GM19463 (cell line): ENCODE measurements at regions not wholly inside any gene's neighbourhood (a gene's known extent, or its start where the extent isn't known, plus 50 kb on each side); places are given as distances from the start of the nearest gene placed in this dataset.
"Not testable (repeated sequence)": the region's sequence is repeated elsewhere in the genome, so short reads cannot be mapped to it uniquely, and the experiment has no call there.

Experiments used
- ATAC-seq: cut with Tn5 transposase; IDR thresholded peaks from one replicate; pipeline ENCODE4 v1.9.1; 2021; ENCODE audit warnings: mild to moderate bottlenecking, moderate library complexity; ENCODE audit not compliant: unreplicated experiment

DNA sequence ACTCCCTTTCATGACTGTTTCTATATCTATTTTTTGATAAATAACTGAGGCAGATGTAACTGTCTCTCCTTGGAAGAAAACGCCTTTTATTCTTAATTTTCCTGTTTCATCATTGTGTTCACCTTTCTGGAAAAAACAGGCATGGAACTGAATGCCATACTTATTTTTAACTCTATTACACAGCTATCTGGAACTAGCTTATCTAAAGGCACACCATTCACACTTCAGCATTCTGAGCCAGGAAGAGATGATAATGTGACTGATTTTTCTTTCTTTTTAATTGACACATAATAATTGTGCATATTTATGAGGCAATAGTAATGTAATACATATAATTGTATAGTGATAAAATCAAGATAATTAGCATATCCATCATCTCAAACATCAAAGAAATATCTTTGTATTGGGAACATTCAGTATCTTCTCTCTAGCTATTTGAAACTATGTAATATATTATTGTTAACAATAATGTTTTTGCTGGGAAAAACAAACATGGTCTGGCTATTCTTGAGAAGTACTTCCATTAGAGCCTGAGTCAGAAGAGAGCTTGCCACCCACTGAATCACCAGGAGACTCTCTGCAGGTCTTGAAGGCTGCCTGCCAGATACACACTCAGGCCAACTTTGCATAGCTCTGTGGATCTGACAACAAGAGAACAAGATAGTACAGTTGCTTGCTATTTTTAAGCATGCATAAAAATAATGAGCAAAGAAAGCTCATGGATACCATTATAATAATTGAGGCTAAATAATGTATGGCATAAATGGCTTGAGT, 501.0 kb upstream of the EDIL3 start:
- ATAC-seq: no peak

DNA sequence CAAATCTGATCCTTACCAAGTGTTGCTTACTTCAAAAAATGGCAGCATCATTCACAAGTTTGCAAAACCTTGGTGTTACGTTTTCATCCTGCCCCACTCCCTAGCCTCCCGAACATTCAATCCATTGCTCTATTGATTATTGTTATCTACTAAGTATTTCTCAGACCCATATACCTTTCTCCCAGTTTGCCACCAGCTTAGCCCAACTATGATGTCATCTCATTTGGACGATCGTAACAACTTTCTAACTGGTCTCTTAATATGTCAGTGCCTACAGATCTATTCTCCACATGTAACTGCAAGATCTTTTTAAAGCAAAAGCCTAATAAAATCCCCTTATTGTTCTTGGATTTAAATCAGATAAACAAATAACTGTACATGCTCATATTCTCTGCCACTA, 497.1 kb upstream of the EDIL3 start:
- no peak for ATAC-seq

DNA sequence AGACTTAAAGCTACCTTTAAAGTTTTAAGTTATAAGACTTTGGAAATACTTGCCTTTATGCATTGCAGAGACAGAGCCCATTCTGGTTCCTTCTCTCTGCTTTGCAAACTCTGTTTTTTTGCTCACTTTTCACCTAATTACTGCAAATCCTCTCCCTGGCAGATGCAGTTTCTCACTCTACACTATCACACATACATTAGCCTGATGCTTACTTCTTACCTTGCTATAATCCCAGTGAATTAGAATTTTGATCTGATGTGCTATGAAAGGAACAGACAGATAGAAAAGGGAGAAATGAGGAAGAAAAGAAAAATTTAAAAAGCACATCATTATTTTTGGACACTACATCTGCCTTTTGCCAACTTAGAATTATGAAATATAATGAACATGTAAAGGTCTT, 489.5 kb upstream of the EDIL3 start:
- no peak for ATAC-seq

DNA sequence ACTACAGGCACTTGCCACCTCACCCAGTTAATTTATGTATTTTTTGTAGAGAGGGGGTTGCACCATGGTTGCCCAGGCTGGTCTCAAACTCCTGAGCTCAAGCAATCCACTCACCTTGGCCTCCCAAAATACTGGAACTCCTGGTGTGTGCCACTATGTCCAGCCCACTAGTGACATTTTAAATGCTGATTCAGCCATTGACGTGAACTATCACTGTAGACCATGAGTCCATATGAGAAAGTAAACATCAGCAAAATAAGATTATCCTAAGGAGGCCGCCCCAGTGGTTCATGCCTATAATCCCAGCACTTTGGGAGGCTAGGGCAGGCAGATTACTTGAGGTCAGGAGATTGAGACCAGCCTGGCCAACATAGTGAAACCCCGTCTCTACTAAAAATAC, 488.1 kb upstream of the EDIL3 start:
- no peak for ATAC-seq

DNA sequence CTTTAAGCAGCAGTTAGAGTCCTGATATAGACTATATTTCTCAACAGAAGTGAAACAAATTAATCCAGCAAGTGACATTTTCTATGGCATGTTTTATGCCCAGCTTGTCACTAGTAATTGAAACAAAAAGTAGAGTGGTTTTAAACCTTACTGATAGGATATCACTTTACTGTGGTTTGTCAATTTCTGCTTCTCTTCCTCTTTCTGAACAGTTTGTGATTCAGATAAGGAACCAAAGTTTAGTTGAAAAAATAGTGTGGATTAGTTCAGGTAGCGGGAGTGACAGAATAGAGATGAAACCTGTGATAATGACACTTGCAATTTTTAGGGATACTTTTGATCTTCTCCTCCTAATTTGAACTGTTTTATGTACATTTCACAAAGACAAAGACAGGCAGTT, 485.7 kb upstream of the EDIL3 start:
- ATAC-seq: no peak

DNA sequence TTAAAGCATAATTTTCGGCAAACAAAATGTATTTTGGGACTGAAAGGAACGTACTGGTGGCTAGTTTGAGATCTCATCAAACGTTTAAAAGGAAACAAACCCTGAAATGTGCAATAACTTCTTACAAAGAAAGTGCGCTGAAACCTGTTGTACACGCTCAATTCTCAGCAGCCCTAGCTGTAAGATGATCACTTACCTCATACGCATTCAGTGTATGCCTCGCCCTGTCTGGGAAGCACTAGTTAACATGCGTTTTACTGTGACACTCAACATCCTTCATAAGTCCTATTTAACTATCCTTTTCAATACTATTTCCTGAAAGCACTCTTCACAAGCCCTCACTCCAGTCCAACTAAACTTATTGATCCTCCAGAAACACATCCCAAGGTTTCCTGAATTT, 485.0 kb upstream of the EDIL3 start:
- ATAC-seq: no peak

DNA sequence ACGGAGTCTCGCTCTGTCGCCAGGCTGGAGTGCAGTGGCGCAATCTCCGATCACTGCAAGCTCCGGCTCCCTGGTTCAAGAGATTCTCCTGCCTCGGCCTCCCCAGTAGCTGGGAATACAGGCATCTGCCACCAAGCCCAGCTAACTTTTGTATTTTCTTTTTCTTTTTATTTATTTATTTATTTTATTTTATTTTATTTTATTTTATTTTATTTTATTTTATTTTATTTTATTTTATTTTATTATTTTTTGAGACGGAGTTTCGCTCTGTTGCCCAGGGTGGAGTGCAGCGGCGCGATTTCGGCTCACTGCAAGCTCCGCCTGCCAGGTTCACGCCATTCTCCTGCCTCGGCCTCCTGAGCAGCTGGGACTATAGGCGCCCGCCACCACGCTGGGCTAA, 479.3 kb upstream of the EDIL3 start:
- ATAC-seq: not testable (repeated sequence)

DNA sequence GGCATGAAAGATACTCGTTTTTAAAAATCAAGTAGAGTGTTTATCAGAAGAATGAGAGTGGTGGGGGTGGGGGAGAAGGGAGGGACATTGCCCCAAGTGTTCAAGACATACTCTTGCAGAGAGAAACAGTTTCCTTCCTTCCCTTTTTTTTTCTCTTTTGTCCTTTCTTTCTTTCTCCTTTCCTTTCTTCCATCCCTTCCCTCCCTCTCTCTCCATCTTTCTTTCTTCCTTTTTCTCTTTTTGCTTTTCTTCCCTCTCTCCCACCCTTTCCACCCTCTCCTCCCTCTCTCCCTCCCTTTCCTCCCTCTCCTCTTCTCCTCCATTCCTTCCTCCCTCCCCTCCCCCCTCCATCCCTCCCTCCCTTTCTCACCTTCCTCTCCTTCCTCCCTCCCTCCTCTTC, 478.3 kb upstream of the EDIL3 start:
- no peak for ATAC-seq

DNA sequence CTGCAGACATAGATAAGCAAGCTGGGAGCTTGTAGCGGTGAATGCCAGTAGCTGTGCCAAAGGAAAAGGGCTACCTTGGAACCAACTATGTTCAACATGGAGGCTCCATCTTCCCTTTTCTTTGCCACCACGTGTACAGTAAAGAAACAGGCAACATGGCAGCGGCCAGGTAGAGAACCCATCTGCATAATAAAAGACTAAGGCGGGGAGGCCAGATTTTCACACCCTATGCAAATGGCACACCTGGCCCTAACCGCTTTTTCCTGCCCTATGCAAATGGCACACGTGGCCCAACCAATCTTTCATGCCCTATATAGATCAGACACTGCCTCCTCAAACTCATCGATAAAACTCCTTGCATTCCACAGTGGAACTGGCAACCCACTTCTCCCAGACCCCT, 477.5 kb upstream of the EDIL3 start:
- ATAC-seq: no peak

DNA sequence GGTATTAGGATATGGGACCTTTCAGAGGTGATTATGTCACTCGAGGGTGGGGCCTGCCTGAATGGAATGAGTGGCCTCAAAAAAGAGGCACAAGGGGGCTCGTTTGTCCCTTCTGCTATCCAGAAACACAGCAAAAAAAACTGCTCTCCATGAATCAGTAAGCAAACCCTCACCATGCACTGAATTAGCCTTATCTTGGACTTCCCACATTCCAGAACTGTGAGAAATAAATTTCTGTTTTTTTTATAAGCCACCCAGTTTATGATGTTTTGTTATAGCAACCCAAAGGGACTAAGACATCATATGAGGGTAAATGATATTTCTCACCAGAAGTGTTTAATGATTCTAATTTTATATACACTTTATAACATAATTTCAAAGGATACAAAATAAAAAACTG, 476.6 kb upstream of the EDIL3 start:
- ATAC-seq: no peak

DNA sequence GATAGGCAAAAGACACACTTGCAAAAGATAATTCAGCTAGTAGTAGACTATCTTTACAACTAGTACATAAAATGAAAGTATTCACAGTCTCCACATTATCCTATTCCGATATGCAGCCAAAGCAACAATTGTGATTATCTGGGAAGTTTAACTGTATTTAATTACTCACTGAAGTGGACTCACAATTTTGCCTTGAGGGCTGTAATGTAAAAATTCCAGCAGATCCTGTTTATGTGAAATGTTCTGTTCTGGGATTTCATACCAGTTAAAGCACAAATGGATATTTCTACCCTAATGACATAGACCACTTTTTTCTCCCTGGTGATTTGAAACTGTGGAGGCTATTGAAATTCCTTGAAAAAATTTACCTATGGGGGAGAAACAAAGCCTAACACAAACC, 474.4 kb upstream of the EDIL3 start:
- ATAC-seq: no peak

DNA sequence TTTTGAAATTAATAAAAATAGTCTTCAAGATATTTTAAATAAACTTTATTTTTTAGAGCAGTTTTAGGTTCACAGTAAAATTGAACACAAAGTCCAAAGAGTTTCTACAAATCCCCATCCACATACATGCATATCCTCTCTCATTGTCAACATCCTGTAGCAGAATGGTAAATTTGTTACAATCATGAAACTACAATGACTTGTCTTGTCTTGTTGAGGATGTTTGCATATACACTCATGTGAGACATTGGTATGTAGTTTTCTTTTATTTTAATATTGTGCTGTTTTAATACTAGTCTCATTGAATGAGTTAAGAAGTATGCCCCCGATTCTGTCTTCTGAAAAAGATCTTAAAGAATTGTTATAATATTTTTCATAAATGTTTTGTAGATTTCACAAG, 447.0 kb upstream of the EDIL3 start:
- ATAC-seq: no peak

DNA sequence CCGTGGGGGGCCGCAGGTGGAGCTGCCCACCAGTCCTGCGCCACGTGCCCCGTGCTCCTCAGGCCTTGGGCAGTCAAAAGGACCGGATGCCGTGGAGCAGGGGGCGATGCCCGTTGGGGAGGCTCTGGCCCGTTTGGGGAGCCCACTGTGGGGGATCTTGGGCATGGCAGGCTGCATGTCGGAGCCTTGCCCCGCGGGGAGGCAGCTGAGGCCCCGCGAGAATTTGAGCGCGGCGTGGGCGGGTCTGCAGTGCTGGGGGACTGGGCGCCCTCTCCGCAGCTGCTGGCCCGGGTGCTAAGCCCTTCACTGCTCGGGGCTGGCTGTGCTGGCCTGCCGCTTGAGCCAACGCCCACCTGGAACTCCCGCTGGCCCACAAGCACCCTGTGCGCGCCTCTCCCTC, 445.6 kb upstream of the EDIL3 start:
- no peak for ATAC-seq

DNA sequence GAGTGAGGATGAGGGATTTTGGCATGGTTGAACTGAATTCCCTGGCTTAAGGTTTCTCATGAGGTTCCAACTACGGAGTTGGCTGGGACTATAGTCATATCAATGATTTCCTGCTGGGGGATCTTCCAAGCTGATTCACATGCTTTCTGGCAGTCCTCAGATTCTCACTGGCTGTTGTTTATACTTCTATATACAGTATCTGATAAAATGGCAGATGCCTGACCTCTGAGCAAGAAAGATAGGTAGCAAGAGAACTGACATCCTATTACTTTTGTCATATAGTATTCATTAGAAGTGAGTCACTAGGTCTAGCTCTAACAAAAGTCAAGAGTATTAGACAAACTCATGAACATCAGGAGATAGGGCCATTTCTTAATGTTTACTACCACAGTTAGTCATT, 440.9 kb upstream of the EDIL3 start:
- ATAC-seq: no peak

DNA sequence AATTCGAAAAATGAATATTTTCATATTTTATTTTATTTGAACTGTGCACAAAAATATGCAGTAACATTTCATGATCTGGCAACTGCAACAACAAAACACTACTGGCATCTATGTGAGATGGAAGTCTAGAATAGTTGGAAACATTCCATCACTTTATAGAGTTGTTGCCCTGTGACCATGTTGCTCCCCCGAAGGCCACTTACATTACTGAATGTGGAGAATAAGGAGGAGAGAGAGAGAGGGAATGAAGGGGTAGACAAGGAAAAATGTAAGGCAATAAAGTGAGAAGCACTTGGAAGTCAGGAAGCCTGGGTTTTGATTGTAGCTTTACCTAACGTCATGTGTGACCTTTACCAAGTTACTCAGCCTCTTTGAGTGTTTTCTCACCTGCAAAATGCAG, 437.2 kb upstream of the EDIL3 start:
- ATAC-seq: no peak

DNA sequence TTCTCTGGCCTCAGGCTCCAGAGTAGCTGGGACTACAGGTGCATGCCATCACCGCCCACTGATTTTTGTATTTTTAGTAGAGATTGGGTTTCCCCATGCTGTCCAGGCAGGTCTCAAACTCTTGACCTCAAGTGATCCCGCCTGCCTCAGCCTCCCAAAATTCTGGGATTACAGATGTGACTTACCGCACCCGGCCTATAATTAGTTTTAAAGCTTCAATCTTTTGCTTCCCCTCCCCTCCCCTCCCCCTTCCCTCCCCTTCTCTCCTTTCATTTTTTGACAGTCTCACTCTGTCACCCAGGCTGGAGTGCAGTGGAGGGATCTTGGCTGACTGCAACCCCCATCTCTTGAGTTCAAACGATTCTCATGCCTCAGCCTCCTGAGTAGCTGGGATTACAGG, 433.3 kb upstream of the EDIL3 start:
- no peak for ATAC-seq

DNA sequence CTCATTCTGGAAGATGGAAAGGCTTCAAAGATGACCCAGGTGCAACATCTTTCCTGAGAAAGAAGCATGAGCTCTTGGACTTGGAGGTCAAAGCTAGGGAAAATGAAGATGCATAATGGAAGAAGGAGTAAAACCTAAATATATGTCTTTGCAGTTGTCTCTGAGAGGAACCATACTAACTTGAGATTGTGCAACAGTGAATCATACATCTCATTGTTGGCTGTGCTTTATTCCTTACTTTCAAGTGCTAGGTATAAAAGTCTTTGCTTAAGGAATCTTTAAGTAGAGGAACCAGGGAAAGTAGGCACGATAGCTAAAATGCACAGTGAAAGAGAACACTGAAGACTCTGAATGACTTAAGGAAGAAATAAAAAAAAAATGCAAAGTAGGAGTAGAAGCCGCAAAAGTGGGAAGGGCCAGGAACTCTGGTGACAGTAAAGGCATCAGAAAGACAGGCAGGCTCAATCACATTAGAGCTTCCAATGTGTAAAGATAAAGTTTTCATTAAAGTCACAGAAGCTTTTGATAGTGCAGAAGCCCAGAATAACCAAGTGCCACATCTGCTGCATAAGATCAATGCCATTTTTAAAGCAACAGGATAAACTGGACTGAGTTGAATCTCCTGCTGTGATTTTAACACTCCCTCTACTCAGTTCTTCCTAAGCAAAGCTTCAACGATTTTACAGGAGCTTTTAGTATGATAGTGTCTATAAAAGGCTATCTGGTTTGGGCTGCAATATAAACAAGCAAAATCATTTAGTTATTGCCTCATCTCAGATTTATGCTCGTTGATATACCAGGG, 432.3 kb upstream of the EDIL3 start:
- no peak for ATAC-seq

DNA sequence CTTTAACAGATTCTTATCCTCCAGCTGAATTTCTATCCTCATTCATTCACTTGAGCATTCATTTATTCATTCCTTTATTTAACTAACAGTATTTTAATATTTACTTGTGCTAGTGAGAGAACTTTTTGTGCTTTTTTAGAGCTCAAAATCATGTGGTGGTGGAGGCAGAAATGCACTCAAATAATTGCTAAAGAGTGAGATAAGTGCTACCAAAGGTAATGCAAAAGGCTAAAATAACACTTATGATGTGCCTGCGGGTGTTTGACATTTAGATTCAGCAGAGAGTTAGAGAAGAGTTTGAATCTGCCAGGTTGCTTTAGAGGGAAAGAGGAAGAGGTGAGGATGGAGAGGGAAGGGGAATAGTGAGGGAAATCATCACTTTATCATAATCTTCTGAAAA, 431.5 kb upstream of the EDIL3 start:
- no peak for ATAC-seq

DNA sequence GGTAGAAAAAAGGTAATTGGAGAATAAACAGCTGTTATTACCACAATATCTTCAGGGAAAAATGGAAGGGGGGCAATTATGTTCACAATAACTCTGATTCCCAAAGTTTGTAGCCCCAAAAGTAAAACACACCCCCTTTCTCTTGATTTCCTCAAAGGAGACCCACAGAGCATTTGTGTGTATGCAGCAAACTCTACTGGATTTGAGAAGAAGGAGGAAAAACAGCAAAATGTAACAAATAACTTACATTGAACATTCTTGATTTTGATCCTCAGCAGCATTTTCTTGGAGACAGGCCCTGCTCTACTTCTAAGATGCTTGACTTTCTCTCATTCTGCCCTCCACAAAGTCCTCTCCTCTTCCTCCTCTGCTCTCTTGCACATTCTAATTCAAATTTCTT, 420.8 kb upstream of the EDIL3 start:
- no peak for ATAC-seq

DNA sequence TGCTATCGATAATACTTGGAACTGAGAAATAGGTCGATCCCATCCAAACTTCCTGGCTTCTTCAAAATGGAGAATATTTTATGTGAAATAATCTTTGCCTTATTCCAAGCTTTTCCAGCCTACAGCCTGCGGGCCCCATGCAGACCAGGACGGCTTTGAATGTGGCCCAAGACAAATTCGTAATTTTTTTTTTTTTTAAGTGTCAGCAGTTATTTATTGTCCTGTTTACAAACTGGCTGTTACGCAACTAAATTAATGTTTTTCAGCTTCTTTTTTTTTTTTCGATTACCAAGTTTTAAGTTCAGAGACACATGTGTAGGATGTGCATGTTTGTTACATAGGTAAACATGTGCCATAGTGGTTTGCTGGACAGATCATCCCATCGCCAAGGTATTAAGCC, 411.7 kb upstream of the EDIL3 start:
- ATAC-seq: no peak

DNA sequence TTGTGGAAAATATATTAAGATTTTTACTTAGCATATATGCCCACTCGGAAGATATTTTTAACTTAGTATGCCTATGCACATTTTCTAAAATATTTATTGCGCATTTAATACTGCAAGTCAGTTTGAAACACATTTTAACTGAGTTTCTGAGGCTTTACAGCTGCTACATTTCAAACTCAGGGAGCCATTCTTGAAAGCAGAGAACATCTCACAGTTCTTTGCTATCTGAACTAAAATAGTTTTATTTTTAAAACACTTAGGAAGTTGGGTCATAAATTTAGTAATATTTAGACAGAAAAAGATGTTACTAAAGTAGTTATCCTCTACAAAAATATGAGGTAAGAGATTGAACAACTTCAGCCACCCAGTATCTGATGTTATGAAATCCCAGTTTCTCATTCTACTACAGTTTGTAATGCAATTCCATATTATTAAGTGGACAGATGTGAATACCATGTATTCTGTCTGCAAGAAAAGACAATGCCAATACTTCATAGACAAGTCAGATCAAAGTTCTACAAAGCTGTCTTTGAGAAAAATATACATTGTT, 409.9 kb upstream of the EDIL3 start:
- ATAC-seq: no peak

DNA sequence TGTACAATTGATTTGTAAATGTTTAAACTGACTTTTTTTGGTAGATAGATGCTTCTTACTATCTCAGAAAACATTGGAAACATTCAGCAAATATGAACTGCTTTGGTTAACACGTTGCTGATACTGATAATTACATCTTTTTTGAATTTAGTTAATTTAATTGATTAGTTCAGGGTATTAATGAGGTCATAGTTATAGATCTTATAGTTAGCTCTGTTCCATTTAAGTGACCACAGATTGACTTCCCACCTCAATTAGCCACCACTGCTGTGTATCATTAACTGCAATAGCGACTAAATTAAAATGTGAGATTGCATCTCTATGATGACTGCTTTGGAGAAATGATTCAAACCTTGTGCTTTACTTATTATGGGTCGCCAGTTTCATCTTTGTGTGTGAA, 407.1 kb upstream of the EDIL3 start:
- no peak for ATAC-seq
